ENCODE measurements at regions not wholly inside any gene's neighbourhood (a gene's known extent, or its start where the extent isn't known, plus 50 kb on each side); places are given as distances from the start of the nearest gene placed in this dataset.

GRCh38 chr1:4345094-4345493, 309.3 kb upstream of the AJAP1 start:
- in situ Hi-C loops (cut with HindIII; ENCODE audit: low sequenced_read_pairs), result no loop called here
- DNase-seq (ENCODE audit: low spot score), result no peak

DNA sequence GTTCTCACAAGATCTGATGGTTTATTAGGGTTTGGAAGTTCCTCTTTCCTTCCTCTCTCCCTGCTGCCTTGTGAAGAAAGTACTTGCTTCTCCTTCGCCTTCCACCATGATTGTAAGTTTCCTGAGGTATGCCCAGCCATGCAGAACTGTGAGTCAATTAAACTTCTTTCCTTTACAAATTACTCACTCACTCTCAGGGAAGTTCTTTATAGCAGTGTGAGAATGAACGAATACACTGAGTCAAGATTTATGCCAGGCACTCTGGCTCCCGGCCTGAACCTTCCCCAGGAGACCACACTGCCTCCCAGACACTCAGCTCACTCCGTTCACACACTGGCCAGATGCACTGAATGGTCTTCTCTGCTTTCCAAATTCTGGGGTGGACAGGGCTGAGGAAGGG, 308.3 kb upstream of the AJAP1 start:
- in situ Hi-C loops (cut with HindIII; ENCODE audit: low sequenced_read_pairs), result no loop called here
- no peak for DNase-seq (ENCODE audit: low spot score)

GRCh38 chr1:4351453-4351852, 303.0 kb upstream of the AJAP1 start:
- in situ Hi-C loops (cut with HindIII; ENCODE audit: low sequenced_read_pairs), result no loop called here
- no peak for DNase-seq (ENCODE audit: low spot score)

GRCh38 chr1:4353090-4353856, 301.1 kb upstream of the AJAP1 start:
- no peak for DNase-seq (ENCODE audit: low spot score)
- in situ Hi-C loops (cut with HindIII; ENCODE audit: low sequenced_read_pairs), result no loop called here

DNA sequence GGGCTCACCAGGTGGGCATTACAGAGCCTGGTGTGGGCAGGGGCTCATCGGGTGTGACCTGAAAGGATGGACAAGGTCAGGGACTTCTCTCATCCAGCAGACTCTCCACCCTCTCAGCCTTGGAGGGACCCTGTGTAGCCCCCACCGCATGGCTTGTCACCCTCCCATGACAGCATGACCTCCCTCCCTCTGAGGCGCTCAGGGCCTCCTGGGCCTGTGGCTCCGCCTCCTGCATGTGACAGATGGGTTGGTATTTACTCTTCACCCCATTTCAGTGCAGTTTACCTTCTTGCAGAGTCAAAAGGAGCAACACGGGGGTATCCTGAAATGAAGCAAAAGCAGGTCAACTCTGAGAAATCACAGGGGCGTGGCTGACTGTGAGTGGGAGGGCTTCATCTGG, 298.6 kb upstream of the AJAP1 start:
- in situ Hi-C loops (cut with HindIII; ENCODE audit: low sequenced_read_pairs), result no loop called here
- no peak for DNase-seq (ENCODE audit: low spot score)

GRCh38 chr1:4362314-4363044, 291.9 kb upstream of the AJAP1 start:
- no peak for DNase-seq (ENCODE audit: low spot score)
- in situ Hi-C loops (cut with HindIII; ENCODE audit: low sequenced_read_pairs), result no loop called here

DNA sequence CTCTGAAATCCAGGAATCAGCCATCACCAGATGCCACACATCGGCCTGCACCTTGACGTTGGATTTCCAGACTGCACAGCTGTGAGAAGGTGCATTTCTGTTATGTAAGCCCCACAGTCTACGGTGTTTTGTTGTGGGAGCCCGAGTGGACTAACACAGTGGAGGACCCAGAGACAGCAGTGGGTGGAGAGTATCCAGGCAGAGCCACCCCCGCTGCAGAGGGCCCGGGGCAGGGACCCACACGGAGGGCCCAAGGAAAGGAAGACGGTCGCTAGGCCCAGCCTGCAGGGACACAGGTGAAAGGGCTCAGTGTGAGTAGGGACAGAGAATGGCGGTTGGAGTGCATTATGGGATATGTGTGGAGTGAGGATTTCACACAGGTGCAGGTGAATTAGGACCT, 288.3 kb upstream of the AJAP1 start:
- in situ Hi-C loops (cut with HindIII; ENCODE audit: low sequenced_read_pairs), result no loop called here
- DNase-seq (ENCODE audit: low spot score), result no peak

GRCh38 chr1:4367230-4367777, 287.1 kb upstream of the AJAP1 start:
- in situ Hi-C loops (cut with HindIII; ENCODE audit: low sequenced_read_pairs), result no loop called here
- DNase-seq (ENCODE audit: low spot score), result no peak

GRCh38 chr1:4369335-4369734, 285.1 kb upstream of the AJAP1 start:
- DNase-seq (ENCODE audit: low spot score), result no peak
- in situ Hi-C loops (cut with HindIII; ENCODE audit: low sequenced_read_pairs), result no loop called here

GRCh38 chr1:4371849-4372248, 282.6 kb upstream of the AJAP1 start:
- in situ Hi-C loops (cut with HindIII; ENCODE audit: low sequenced_read_pairs), result no loop called here

DNA sequence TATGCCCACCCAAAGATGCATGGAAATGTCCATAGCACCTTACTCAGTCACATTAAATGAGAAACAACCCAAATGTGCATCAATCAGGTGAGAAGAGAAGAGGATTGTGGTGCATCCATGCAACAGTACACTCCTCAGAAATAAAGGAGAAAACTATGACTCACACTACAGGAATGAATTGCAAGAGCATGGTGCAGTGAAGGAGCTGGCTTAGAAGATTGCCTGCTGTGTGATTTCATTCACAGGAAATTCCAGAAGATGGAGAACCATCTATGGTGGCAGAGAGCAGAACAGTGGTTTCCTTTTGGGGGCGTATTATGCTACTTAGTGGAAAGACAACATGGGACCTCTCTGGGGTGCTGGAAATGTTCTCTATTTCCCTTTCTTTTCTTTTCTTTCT, 278.6 kb upstream of the AJAP1 start:
- in situ Hi-C loops (cut with HindIII; ENCODE audit: low sequenced_read_pairs), result no loop called here

More at GRCh38 chr1:4371849-4372248, 282.6 kb upstream of the AJAP1 start:
- DNase-seq (ENCODE audit: low spot score), result no peak

DNA sequence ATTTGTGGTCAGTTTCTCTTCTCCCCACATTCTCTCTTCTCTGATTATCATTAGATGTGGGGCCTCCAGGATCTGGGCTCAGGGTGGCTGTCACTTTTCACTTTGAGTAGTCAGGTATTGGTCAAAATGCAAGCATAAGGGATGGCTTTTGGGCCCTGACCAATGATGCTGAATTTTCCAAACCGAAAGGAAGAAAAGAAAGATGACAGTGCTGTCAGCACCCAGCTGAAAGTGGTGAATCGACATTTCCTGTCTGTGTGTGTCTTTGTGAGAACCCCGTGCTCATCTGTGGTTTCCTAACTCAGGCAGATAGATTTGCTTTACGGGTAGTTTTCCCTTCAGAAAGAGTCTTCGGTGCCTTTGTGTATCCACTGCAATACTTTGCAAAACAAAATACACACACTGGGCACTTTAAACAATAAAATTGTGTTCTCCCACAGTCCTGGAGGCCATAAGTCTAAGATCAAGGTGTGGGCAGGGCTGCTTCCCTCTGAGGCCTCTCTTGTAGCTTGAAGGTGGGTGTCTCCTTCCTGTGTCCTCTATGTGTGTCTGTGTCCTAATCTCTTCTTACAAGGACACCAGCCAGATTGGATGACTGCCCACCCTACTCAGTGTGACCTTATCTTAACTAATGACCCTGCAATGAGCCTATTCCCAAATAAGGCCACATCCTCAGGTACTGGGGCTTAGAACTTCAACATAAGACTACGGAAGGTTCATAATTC, 274.8 kb upstream of the AJAP1 start:
- in situ Hi-C loops (cut with HindIII; ENCODE audit: low sequenced_read_pairs), result no loop called here
- DNase-seq (ENCODE audit: low spot score), result no peak

More for the DNA sequence above, 278.6 kb upstream of the AJAP1 start:
- no peak for DNase-seq (ENCODE audit: low spot score)

GRCh38 chr1:4380564-4381168, 273.7 kb upstream of the AJAP1 start:
- in situ Hi-C loops (cut with HindIII; ENCODE audit: low sequenced_read_pairs), result no loop called here
- no peak for DNase-seq (ENCODE audit: low spot score)

DNA sequence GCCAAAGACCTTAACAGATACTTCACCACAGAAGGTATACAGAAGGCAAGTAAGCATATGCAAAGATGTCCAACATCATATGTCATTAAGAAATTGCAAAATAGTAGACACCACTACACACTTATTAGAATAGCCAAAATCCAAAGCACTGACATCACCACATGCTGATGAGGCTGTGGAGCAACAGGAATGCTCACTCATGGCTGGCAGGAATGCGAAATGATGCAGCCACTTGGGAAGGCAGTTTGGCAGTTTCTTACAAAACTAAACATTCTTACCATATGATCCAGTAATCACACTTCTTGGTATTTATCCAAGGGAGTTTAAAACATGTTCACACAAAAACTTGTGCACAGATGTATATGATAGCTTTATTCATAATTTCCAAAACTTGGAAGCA, 261.2 kb upstream of the AJAP1 start:
- no peak for DNase-seq (ENCODE audit: low spot score)
- in situ Hi-C loops (cut with HindIII; ENCODE audit: low sequenced_read_pairs), result no loop called here

DNA sequence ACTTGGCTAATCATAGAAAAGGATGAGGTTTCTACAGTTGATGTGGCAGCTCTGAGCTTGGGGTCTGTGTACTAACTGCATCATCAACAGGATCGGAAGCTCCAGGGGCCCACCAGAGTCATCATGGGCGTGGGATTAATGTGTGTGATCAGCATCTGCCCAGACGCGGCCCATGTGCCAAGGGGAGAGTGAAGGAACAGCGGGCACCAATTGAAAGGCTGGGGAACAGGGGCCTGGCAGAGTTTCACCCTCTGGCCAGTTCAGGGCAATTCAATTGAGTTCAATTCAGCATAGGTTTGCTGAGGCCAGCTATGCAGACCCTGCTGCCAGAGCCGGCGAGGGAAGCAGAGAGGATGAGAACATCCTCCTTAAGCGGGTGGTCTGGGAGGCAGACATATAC, 260.0 kb upstream of the AJAP1 start:
- no peak for DNase-seq (ENCODE audit: low spot score)

DNA sequence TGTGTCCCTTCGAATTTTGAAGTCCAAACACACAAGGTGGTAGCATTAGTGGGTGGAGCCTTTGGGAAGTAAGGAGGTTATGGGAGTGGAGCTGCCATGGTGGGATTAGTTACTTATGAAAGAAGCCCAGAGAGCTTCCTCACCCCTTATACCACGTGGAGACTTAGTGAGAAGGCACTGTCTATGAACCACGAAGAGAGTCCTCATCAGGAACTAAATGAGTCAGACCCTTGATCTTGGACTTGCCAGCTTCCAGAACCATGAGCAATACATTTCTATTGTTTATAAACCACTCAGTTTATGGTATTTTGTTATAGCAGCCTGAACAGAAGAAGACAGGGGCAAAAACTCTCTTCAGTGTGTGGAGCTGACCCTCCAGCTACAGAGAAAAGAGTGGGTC, 259.3 kb upstream of the AJAP1 start:
- no peak for DNase-seq (ENCODE audit: low spot score)
- in situ Hi-C loops (cut with HindIII; ENCODE audit: low sequenced_read_pairs), result no loop called here

More for the DNA sequence above, 260.0 kb upstream of the AJAP1 start:
- in situ Hi-C loops (cut with HindIII; ENCODE audit: low sequenced_read_pairs), result no loop called here

DNA sequence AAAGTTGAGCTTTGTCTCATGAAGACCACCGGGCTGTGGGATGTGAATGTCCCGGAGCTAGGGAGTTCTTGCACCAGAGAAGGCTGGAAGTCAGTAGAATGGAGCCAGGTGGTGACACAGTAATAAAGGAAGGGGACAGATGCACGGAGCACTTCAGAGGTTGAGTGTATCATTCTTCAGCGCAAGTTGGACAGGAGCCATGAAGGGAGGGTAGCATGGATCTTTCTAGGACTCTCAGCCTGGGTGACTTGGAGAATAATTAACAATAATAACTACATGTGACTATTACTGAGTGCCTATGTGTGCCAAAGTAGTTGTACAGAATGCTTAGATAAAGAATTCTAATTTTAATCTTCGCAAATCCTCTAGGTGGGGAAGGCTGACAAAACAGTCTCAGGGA, 258.7 kb upstream of the AJAP1 start:
- no peak for DNase-seq (ENCODE audit: low spot score)
- in situ Hi-C loops (cut with HindIII; ENCODE audit: low sequenced_read_pairs), result no loop called here

DNA sequence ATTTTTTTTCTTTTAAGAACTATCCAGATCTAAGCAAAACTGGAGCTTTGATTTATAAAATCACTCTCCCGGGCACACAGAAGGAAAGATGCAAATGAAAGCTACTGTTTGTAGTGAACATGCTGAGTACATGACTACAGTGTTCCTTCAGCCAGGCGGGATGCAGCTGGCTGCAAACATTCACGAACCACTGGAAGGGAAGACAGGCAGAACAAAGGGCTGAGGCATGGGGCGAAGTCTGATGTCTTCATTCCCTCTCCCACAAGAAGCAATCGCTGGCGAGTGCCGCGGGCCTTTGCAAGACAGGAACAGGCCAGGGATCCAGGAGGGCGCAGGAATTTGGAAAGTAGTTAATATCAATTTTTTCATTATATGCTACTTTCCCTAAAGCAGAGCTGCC, 257.9 kb upstream of the AJAP1 start:
- no peak for DNase-seq (ENCODE audit: low spot score)
- in situ Hi-C loops (cut with HindIII; ENCODE audit: low sequenced_read_pairs), result no loop called here

DNA sequence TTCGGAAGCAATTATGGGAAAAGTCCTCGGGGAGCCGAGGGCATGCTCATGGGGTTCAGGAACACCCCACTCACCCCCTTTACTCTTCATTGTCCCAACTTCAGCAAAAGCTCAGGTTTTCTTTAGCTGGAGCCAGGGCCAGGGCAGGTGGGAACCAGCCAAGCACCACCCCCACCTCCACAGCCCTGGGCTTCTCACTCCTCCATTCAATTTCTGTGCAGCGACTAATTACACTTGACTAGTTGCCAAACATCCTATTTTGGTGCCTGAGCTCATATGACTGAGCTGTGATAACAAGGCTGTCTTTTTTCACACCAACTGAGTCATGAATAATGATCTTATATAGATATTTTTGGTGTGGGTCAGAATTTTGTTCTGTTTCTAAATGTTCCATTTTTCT, 257.2 kb upstream of the AJAP1 start:
- DNase-seq (ENCODE audit: low spot score), result no peak
- in situ Hi-C loops (cut with HindIII; ENCODE audit: low sequenced_read_pairs), result no loop called here

DNA sequence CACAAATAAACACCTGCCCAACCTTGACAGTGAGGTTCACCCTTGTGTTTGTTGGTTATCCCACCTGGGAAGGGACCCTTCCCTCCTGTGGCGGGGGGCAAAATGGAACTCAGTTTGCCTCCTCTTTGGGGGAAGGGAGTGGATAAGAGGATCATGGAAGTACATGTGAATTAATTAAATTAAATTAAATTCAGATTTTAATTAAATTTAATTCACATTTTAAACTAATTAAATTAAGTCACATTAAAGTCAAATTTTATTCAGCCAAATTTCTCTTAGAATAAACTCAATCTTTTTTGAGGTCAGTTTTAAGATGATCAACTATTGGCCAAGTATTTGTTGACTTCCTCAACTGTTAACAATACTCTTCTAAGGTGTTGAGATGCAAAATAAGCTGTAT, 252.4 kb upstream of the AJAP1 start:
- in situ Hi-C loops (cut with HindIII; ENCODE audit: low sequenced_read_pairs), result no loop called here
- DNase-seq (ENCODE audit: low spot score), result no peak

Data from G401 (cell line).